GM12892 (cell line): ENCODE measurements at regions not wholly inside any gene's neighbourhood (a gene's known extent, or its start where the extent isn't known, plus 50 kb on each side); places are given as distances from the start of the nearest gene placed in this dataset.

ENCODE experiments used
- POLR2A ChIP-seq: IDR thresholded peaks from 2 replicates; pipeline ENCODE4 v1.6.1; 2011; ENCODE audit warnings: low read depth, low read length, control low read depth
- TAF1 ChIP-seq: IDR thresholded peaks from 2 replicates; pipeline ENCODE4 v1.6.1; 2011; ENCODE audit warnings: low read depth, mild to moderate bottlenecking, control low read depth, low read length, borderline replicate concordance

- TF ChIP-seq TAF1 (no peak), POLR2A (no peak)
These were observed 151.7 kb upstream of the POU5F2 start for GRCh38 chr5:93893075-93893474.
